GM10248 (cell line): ENCODE measurements at regions not wholly inside any gene's neighbourhood (a gene's known extent, or its start where the extent isn't known, plus 50 kb on each side); places are given as distances from the start of the nearest gene placed in this dataset.

Experiments used
- CTCF ChIA-PET: fragments of 300-600 bp; sonication (Branson Sonifier 250); formaldehyde crosslinking; extraction: SDS; loops from one replicate; lab custom pipeline; 2021; ENCODE audit warnings: antibody characterized with exemption; lab: Yijun Ruan, JAX
- POLR2A ChIA-PET: fragments of 350-650 bp; sonication (Branson Sonifier 250); formaldehyde crosslinking; extraction: SDS; loops from one replicate; lab custom pipeline; 2020; ENCODE audit warnings: antibody characterized with exemption; lab: Yijun Ruan, JAX
- DNase-seq: peaks from one replicate; pipeline ENCODE4 v3.0.0; 2012; ENCODE audit errors: extremely low spot score
- CTCF ChIP-seq: IDR thresholded peaks from 2 replicates; pipeline ENCODE4 v1.5.1; 2012; ENCODE audit warnings: mild to moderate bottlenecking, low read depth; ENCODE audit errors: extremely low read depth, missing control alignments, control extremely low read depth

DNA sequence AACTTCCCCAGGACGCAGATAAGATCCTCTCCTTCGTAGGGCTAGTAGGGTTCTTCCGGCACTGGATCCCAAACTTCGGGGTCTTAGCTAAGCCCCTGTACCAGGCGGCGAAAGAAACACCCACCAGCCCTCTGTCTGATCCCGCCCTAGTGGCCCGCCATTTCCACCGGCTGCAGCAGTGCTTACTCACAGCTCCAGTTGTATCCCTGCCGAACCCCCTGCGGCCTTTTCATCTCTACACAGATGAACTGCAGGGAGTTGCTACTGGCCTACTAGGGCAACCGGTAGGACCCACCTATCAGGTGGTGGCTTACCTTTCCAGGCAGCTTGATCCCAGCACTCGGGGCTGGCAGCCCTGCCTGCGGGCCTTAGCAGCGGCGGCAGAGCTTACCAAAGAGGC, 961.2 kb downstream of the RPA4 start:
- no peak for TF ChIP-seq CTCF
- ChIA-PET CTCF (no interaction called here), POLR2A (no interaction called here)
- DNase-seq = peak; percentile 2

GRCh38 chrX:97845451-97845850, 961.7 kb downstream of the RPA4 start:
- ChIA-PET POLR2A (no interaction called here), CTCF (no interaction called here)
- peak; percentile 6 for DNase-seq
- TF ChIP-seq CTCF = no peak

DNA sequence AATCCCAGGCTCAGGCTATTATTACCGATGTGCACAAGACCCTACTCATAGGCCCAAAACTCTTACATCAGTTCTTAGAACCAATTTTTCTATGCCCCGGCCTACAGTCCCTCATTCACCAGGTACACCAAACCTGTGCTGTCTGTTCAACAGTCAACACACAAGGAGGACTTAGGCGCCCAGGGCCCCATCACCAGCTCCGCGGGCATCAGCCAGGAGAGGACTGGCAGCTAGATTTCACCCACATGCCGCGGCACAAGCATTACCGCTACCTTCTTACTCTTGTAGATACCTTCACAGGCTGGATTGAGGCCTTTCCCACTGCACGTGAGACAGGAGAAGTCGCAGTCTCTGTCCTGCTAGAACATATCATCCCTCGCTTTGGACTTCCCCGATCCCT, 962.5 kb downstream of the RPA4 start:
- ChIA-PET POLR2A (no interaction called here), CTCF (no interaction called here)
- no peak for TF ChIP-seq CTCF
- peak; percentile 3 for DNase-seq

- DNase-seq = peak; percentile 6
- ChIA-PET CTCF (no interaction called here), POLR2A (no interaction called here)
- TF ChIP-seq CTCF = no peak
Observed at GRCh38 chrX:97846718-97847237, 963.1 kb downstream of the RPA4 start.

- CTCF ChIA-PET = no interaction called here
- peak; percentile 1 for DNase-seq
- POLR2A ChIA-PET = no interaction called here
Observed at GRCh38 chrX:97847885-97848679, 964.4 kb downstream of the RPA4 start.

GRCh38 chrX:97849951-97850350, 966.2 kb downstream of the RPA4 start:
- POLR2A ChIA-PET = no interaction called here
- no peak for DNase-seq
- no peak for TF ChIP-seq CTCF
- CTCF ChIA-PET = no interaction called here

More at GRCh38 chrX:97847885-97848679, 964.4 kb downstream of the RPA4 start:
- no peak for TF ChIP-seq CTCF
